ENCODE measurements at regions not wholly inside any gene's neighbourhood (a gene's known extent, or its start where the extent isn't known, plus 50 kb on each side); places are given as distances from the start of the nearest gene placed in this dataset.

DNA sequence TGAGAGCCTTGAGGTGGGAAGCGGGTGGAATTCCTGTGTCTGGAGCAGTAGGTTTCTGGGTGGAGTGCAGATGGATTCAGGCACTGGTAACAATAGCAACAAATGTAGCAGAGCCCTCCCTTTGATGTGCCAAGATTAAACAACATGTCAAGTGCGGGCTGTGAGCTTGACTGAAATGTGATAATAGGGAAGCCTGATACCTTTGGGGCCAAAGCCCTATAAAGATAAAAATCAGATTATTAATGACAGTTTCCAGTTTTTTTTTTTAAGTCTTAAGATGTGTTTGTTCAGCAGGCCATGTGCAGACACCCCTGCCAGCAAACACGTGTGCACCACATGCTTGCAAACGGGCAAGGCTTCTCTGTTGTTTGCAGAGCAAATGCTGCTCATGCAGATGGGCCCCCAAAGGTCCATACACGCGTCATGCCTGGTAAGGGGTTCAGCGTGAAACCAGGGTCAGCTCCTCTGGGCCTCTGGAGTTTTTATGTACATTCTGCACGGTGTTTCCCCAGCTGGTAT lies 193.2 kb downstream of the GADD45G start:
- no peak for DNase-seq

DNA sequence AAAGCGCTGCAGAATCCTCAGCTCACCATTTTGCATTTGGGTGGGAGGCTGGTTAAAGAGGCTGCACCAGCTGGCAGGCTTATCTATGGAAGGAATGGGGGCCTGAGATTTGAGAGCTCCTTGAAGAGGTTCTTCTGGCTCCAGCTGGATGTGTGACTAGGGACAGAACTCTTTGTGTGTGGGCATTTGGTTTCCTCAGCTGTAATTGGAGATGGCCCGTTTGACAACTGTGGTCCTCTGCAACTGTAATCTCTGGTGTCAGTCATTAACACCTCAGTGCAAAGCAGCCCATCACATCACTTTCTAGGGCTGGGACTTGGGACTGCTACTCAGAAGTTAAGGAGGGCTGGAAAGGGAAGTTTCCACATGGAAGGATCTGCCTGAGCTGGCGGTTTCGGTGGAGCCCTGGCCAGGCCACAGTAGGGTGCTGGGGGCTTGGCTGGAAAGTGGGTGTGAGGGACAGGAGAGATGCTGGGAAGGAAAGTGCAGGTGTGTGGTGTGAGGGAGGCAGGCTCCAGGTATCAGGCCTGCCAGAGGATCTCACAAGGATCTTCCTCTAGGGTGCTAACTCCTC lies 193.8 kb downstream of the GADD45G start:
- no peak for DNase-seq

DNA sequence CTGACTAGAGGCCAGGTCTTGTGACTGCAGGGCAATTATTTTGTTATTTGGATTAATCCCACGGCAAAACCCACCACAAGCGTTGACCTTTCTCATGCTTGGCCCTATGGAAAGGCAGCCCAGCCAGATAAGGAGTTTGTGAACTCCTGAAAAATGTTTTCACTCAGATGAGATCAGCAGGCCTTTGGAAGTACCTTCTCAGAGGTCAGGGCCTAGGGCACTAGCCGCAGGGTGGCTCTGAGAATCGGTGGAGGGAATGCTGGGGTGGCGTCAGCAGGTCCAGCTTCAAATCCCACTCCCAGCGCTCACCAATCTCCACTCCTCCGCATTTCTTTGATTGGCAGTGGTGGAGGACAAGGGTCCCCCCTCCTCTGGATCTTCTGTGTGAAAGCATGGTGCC lies 194.4 kb downstream of the GADD45G start:
- no peak for DNase-seq

GRCh38 chr9:89799766-89800165 lies 195.0 kb downstream of the GADD45G start:
- no peak for DNase-seq

DNA sequence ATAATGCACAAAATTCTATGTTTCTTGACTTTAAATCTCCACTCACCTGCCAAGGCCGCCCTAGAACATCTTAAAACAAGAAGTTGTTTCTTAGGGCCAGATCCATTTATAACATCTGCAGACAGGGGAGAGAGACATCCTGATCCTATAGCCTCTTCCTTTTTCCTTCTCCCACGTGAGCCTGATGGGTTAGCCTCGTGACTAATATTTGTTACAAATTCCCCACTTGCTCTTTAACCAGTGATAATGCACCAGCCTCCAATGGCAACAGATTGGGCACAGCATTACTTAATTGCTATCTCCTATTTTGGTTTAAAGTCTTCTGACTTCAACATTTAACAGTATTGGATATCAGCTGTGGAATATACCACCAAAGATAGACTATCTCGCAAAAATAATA lies 196.5 kb downstream of the GADD45G start:
- no peak for DNase-seq

DNA sequence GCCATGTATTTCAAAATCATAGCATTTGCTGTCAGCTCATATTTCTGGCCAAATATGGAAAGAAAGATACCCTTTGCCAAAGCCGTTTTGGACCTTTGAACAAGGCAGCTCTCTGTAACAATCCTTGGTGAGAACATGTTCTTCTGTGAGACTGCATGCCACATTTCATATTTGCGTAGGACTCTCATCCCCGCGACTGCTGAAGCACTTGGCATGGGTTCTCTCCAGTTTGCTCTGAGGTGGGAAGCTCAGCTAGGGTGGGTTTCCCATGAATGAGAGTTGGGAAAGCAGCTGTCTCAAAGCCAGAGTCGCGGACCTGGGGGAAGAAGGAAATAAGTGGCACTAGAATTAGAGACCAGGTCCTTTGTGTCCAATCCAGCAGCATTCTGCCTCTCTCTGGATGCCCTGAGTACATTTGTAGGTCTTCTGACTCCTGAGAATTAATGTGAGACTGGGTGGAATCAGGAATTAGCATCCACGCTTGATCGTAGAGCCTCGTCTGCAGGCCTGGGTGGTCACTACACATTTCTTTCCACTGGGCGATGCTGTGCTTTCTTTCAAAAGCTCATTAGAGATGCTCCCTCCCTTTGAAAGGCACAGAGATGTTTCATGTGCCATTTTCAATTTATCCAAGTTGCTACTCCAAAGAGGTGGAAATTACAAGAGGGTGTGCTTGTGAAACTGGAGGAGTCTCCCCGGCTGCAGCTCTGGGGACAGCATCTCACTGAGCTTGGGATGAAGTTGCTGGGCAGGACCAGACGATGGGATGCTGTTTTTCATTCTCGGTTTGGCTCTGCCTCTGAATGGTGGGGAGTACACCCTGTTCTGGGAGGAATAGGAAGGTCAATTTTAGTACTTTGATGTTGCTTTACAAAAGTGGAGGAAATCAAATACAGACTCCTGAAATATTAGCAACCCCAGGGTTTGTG lies 197.2 kb downstream of the GADD45G start:
- DNase-seq: no peak

- DNase-seq: no peak
Observed at GRCh38 chr9:89802781-89803355, 198.1 kb downstream of the GADD45G start.

DNA sequence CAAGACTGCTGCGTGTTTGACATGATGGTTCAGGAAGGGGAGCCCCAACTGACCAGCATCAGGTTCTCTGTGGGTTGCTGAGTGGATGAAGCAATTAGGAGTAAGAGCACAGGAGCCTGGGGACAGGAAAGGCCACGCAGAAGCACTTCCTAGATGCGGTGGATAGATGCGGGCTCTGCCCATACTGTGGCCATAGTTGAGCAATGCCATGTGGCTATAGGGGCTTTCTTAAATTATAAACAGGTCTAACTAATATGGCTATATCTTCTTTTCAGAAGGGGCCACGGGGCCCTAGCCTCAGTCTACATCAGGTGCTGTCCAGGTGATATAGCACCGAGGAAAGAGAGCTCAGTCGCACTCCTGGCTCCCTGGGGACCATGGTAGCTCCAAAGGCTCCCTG lies 198.6 kb downstream of the GADD45G start:
- no peak for DNase-seq

GRCh38 chr9:89804766-89805531 lies 200.1 kb downstream of the GADD45G start:
- no peak for DNase-seq

- DNase-seq: no peak
Observed at GRCh38 chr9:89805571-89806292, 200.9 kb downstream of the GADD45G start.

- no peak for DNase-seq
Observed at GRCh38 chr9:89806371-89807100, 201.7 kb downstream of the GADD45G start.

DNA sequence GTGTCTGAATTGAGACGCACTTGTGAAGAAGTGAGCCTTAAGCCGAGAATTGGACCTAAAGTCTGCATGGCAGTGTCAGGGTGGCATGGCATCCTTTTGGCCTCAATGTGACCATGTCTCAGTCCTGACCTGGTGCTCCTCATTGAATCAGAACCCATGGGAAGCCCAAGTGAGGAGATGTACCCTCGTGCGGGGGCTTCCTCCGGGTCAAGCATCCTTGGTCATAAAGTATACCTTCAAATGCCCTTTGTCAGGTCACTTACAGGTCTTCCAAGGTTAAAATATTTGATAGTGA lies 202.2 kb downstream of the GADD45G start:
- no peak for DNase-seq

DNA sequence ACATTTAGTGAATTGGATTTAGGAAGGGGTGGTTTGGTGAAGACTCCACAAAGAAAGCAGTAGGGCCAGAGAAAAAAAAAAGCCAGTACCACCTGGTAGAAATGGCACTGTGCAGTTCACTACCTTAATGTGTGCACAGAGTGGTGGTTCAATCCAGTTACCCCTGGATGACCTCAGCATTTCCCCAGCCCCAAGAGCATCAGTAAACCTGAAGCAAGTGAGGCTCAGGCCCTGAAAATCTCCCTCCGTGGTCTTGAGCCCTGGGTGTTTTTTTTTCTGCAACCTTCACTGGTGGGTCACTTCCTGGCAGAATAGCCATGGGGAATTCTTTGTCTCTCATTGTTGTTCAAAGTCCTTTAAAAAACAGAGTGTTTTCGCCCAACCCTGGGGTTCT lies 202.9 kb downstream of the GADD45G start:
- DNase-seq: no peak

- no peak for DNase-seq
Observed at GRCh38 chr9:89808076-89808755, 203.4 kb downstream of the GADD45G start.

GRCh38 chr9:89808756-89809181 lies 204.0 kb downstream of the GADD45G start:
- DNase-seq: no peak

- no peak for DNase-seq
Observed at GRCh38 chr9:89810431-89810830, 205.6 kb downstream of the GADD45G start.

DNA sequence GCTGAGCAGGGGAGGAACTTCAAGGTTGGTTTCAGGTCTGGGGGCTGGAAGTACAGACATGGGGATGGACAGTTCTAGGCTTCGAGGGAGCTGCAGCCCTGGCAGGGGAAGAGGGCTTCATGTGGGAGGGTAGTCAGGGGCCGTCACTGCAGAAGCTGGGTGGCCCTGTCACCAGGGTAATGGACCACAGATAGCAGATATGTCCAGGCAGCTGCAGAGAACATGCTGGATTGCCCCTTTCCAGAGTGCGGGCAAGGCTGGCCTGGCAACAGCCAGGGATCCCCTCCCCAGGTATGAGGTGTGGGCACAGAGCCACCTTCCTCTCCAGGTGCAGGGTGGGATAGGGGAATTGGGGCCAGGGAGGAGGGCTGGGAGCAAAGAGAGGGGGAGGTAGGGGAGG lies 206.5 kb downstream of the GADD45G start:
- DNase-seq: no peak

GRCh38 chr9:89811886-89812450 lies 207.2 kb downstream of the GADD45G start:
- DNase-seq: no peak

DNA sequence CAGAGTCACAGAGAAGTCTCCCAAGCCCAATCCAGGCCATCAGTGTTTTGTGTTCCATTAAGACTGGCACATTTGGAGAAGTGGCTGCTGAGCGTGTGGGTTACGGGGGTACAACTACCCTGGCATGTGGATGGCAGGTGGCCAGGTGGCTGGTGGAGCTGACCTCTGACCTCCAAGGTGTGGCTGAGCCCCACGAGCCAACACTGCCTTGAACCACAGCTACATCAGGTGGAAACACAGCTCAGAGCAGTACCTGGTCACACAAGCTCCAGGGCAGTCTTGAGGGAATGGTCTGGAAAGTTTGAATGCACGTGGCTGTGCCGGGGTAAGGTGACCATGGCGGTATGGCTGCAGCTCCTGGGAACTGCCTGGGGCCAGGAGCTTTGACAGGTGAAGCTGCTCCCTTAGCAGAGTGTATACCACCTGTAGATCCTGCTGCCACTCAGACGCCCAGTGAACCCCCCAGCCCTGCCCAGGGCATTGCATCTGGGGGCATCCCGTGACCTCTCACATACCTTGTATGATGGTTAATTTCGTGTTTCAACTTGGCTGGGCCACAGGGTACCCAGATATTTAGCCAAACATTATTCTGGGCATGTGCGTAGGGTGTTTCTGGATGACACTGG lies 207.9 kb downstream of the GADD45G start:
- no peak for DNase-seq

GRCh38 chr9:89813482-89813881 lies 208.7 kb downstream of the GADD45G start:
- no peak for DNase-seq

Data from CD4-positive, alpha-beta T cell treated with Interferon gamma for 1 hour (primary cell).